Ishikawa (cell line): ENCODE measurements at regions not wholly inside any gene's neighbourhood (a gene's known extent, or its start where the extent isn't known, plus 50 kb on each side); places are given as distances from the start of the nearest gene placed in this dataset.

Experiments used
- CREB1 ChIP-seq: IDR thresholded peaks from 2 replicates; pipeline ENCODE4 v1.6.1; 2012; ENCODE audit warnings: low read depth
- EGR1 ChIP-seq: IDR thresholded peaks from 2 replicates; pipeline ENCODE4 v1.6.1; 2012
- RAD21 ChIP-seq: IDR thresholded peaks from 2 replicates; pipeline ENCODE4 v1.6.1; 2012; ENCODE audit warnings: low read depth
- TAF1 ChIP-seq: IDR thresholded peaks from 2 replicates; pipeline ENCODE4 v1.6.1; 2012; ENCODE audit warnings: low read depth, mild to moderate bottlenecking
- TCF12 ChIP-seq: IDR thresholded peaks from 2 replicates; pipeline ENCODE4 v1.6.1; 2012; ENCODE audit warnings: low read depth
- TEAD4 ChIP-seq: IDR thresholded peaks from 2 replicates; pipeline ENCODE4 v1.6.1; 2012
- YY1 ChIP-seq: IDR thresholded peaks from 2 replicates; pipeline ENCODE4 v1.6.1; 2012; ENCODE audit warnings: low read depth
- TF ChIP-seq, protein P1 (sequence below): IDR thresholded peaks from 2 replicates; pipeline ENCODE4 v1.6.1; 2012
- TF ChIP-seq, protein P2 (sequence below): IDR thresholded peaks from 2 replicates; pipeline ENCODE4 v1.6.1; 2012
- TF ChIP-seq, protein P3 (sequence below): IDR thresholded peaks from 2 replicates; pipeline ENCODE4 v1.6.1; 2012; ENCODE audit warnings: low read depth, mild to moderate bottlenecking

DNA sequence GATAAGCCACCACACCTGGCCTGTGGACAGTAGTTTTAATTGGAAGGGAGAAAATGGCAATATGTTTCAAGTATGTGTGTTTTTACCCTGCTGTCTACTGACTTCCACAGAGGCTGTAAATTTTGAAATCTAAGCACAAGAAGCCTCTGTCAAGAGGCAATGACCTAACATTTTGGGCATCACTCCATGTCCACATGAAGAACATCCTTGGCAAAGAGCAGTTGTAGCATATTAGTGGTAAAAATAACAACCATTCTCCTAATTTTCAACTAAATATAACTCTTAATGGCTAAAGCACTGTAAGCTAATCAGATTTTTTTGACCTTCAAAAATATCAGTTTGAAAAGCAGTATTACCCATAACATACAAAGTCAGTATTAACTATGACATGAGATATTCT is 100.3 kb upstream of the APC start:
- TF ChIP-seq, protein P1, sequence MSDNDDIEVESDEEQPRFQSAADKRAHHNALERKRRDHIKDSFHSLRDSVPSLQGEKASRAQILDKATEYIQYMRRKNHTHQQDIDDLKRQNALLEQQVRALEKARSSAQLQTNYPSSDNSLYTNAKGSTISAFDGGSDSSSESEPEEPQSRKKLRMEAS: no peak
- TF ChIP-seq TEAD4 (no peak), TCF12 (no peak), CREB1 (no peak), YY1 (no peak), RAD21 (no peak), EGR1 (no peak), TAF1 (no peak)
- TF ChIP-seq, protein P2, sequence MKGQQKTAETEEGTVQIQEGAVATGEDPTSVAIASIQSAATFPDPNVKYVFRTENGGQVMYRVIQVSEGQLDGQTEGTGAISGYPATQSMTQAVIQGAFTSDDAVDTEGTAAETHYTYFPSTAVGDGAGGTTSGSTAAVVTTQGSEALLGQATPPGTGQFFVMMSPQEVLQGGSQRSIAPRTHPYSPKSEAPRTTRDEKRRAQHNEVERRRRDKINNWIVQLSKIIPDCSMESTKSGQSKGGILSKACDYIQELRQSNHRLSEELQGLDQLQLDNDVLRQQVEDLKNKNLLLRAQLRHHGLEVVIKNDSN: no peak
- TF ChIP-seq, protein P3, sequence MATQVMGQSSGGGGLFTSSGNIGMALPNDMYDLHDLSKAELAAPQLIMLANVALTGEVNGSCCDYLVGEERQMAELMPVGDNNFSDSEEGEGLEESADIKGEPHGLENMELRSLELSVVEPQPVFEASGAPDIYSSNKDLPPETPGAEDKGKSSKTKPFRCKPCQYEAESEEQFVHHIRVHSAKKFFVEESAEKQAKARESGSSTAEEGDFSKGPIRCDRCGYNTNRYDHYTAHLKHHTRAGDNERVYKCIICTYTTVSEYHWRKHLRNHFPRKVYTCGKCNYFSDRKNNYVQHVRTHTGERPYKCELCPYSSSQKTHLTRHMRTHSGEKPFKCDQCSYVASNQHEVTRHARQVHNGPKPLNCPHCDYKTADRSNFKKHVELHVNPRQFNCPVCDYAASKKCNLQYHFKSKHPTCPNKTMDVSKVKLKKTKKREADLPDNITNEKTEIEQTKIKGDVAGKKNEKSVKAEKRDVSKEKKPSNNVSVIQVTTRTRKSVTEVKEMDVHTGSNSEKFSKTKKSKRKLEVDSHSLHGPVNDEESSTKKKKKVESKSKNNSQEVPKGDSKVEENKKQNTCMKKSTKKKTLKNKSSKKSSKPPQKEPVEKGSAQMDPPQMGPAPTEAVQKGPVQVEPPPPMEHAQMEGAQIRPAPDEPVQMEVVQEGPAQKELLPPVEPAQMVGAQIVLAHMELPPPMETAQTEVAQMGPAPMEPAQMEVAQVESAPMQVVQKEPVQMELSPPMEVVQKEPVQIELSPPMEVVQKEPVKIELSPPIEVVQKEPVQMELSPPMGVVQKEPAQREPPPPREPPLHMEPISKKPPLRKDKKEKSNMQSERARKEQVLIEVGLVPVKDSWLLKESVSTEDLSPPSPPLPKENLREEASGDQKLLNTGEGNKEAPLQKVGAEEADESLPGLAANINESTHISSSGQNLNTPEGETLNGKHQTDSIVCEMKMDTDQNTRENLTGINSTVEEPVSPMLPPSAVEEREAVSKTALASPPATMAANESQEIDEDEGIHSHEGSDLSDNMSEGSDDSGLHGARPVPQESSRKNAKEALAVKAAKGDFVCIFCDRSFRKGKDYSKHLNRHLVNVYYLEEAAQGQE: no peak
